Type B pancreatic cell (in vitro differentiated cells): ENCODE measurements at regions not wholly inside any gene's neighbourhood (a gene's known extent, or its start where the extent isn't known, plus 50 kb on each side); places are given as distances from the start of the nearest gene placed in this dataset.

ENCODE experiments used
- DNase-seq: peaks from one replicate; pipeline ENCODE4 v3.0.0; 2021; ENCODE audit warnings: mixed read lengths; ENCODE audit not compliant: unreplicated experiment; ENCODE audit errors: extremely low spot score
- H3K27ac Mint-ChIP-seq: 2 replicates; pipeline ENCODE4 v1.8.0; 2021; ENCODE audit warnings: mild to moderate bottlenecking, mixed read lengths
- H3K27me3 Mint-ChIP-seq: 2 replicates; pipeline ENCODE4 v1.8.0; 2021; ENCODE audit warnings: mixed read lengths
- H3K36me3 Mint-ChIP-seq: 2 replicates; pipeline ENCODE4 v1.8.0; 2021; ENCODE audit warnings: mixed read lengths
- H3K4me1 Mint-ChIP-seq: one replicate; pipeline ENCODE4 v1.8.0; 2021; ENCODE audit warnings: mixed read lengths; ENCODE audit not compliant: unreplicated experiment
- H3K4me3 Mint-ChIP-seq: 2 replicates; pipeline ENCODE4 v1.8.0; 2021; ENCODE audit warnings: mild to moderate bottlenecking, mixed read lengths
- H3K9me3 Mint-ChIP-seq: 2 replicates; pipeline ENCODE4 v1.8.0; 2021; ENCODE audit warnings: mixed read lengths
- TF ChIP-seq, protein P1 (sequence below): fragments of 200-600 bp; sonication (generic); conservative IDR thresholded peaks from 2 replicates; pipeline ENCODE4 v1.5.0; 2021; ENCODE audit warnings: antibody characterized with exemption, mild to moderate bottlenecking

DNA sequence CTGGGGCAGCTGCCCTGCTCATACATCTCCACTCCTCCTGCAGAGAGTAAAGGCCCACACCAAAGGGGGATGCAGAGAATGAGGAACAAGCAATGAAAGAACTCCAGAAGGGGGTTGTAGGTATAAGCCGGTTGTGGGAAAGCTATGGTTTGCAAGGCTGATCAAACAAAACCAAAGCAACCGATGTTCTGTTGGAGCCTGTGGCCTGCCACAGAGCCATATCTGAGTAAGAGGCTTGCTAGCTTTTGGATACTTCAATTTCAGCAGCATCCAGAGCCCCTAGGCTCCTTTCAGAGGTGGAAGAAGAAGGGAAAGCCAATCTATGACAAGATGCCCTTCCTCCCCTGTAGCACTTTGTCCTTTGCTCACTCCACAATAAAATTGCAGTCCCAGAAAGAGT lies 163.2 kb downstream of the RRAGC start:
- H3K9me3 Mint-ChIP-seq = no peaks in the 10 kb centered on the region
- H3K36me3 Mint-ChIP-seq = no peaks in the 10 kb centered on the region
- DNase-seq = no peak
- peaks cover 59% of the 10 kb centered on the region for H3K27me3 Mint-ChIP-seq
- H3K4me3 Mint-ChIP-seq = no peak overlapping the region
- no peak overlapping the region for H3K27ac Mint-ChIP-seq
- no peaks in the 10 kb centered on the region for H3K4me1 Mint-ChIP-seq
- TF ChIP-seq, protein P1, sequence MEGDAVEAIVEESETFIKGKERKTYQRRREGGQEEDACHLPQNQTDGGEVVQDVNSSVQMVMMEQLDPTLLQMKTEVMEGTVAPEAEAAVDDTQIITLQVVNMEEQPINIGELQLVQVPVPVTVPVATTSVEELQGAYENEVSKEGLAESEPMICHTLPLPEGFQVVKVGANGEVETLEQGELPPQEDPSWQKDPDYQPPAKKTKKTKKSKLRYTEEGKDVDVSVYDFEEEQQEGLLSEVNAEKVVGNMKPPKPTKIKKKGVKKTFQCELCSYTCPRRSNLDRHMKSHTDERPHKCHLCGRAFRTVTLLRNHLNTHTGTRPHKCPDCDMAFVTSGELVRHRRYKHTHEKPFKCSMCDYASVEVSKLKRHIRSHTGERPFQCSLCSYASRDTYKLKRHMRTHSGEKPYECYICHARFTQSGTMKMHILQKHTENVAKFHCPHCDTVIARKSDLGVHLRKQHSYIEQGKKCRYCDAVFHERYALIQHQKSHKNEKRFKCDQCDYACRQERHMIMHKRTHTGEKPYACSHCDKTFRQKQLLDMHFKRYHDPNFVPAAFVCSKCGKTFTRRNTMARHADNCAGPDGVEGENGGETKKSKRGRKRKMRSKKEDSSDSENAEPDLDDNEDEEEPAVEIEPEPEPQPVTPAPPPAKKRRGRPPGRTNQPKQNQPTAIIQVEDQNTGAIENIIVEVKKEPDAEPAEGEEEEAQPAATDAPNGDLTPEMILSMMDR = no peak

DNA sequence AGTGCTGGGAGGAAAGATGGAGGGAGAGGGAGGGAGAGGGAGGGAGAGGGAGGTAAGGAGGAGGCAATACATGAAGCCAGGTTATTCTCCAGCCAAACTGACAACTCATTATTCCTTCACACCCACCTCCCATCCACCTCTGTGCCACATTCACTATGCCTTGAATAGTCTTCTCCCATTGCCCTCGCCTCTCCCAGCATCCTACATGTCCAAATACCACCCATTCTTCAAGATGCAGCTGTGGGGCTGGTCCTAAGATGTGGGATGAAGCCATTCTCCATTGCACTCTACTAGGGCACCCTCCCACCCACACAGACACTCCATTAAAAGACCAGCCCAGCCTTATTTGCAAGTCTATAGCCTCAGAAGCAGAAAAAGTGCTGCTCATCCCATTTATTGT lies 165.8 kb downstream of the RRAGC start:
- peaks cover 56% of the 10 kb centered on the region for H3K27me3 Mint-ChIP-seq
- H3K27ac Mint-ChIP-seq = no peak overlapping the region
- no peak overlapping the region for H3K4me3 Mint-ChIP-seq
- TF ChIP-seq, protein P1 = no peak
- H3K9me3 Mint-ChIP-seq = no peaks in the 10 kb centered on the region
- H3K36me3 Mint-ChIP-seq = no peaks in the 10 kb centered on the region
- DNase-seq = no peak
- H3K4me1 Mint-ChIP-seq = no peaks in the 10 kb centered on the region

DNA sequence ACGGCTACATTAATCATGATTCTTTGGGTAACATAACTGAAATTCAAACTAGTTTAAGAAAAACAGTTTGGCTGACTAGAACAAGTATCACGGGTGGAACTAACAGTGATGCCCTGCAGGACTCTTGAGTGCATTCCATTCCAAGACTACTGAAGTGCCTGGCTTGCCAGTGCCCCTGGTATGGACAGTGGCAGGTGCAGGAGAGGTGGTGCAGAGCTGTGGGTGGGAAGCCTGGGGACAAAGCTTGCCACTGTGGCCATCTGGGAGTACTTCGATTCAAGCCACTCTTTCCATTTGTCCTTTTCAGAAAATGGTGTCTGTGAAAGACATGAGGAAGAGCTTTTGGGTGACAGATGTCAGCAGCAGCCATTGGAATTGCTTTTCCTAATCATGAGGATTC lies 166.5 kb downstream of the RRAGC start:
- TF ChIP-seq, protein P1 = no peak
- DNase-seq = no peak
- Mint-ChIP-seq H3K27ac (no peak overlapping the region), H3K36me3 (no peaks in the 10 kb centered on the region), H3K4me3 (no peak overlapping the region), H3K27me3 (peaks cover 61% of the 10 kb centered on the region), H3K4me1 (no peaks in the 10 kb centered on the region), H3K9me3 (no peaks in the 10 kb centered on the region)

DNA sequence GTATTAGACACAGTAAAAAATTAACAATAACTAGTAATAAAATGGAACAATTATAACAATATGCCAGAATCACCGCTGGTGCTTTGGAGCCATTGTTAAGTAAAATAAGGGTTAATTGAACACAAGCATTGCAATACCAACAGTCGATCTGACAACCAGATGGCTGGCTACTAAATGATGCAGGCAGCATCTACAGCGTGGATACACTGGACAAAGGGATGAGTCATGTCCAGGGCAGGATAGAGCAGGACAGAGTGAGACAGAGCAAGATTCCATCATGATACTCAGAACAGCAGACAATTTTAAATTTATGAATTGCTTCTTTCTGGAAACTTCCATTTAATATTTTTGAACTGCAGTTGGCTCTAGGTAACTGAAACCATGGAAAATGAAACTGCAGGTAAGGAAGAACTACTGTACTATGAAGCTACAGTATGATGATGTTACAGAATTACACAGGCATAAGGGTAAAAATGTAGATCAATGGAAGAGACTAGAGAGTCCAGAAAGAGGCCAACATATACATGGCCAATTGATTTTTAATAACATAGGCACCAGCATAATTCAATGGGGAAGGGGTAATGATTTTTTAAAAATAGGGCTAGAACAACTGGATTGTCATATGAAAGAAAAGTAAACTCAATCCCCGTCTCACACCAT lies 168.7 kb downstream of the RRAGC start:
- Mint-ChIP-seq H3K9me3 (no peaks in the 10 kb centered on the region), H3K36me3 (no peaks in the 10 kb centered on the region), H3K27ac (no peak overlapping the region), H3K4me3 (no peak overlapping the region), H3K4me1 (no peaks in the 10 kb centered on the region), H3K27me3 (peaks cover 75% of the 10 kb centered on the region)
- no peak for DNase-seq
- TF ChIP-seq, protein P1 = no peak

DNA sequence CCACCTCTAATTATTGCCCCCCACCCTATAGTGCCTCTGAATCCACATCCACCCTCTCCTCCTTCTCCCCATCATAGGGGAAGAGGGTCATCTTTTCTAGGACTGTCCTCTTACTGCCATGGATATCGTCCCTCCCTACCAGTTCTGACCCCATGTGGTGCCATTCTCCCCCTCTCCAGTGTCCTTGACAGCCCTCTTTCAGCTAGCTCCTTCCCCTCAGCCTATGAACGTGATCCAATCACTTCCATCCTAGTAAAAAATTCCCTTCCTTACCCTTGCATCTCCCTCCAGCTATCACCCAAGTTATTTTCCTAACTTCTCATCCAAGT lies 172.7 kb downstream of the RRAGC start:
- no peak for DNase-seq
- Mint-ChIP-seq H3K4me1 (no peaks in the 10 kb centered on the region), H3K27me3 (peaks cover 54% of the 10 kb centered on the region), H3K9me3 (no peaks in the 10 kb centered on the region), H3K4me3 (no peak overlapping the region), H3K36me3 (no peaks in the 10 kb centered on the region), H3K27ac (no peak overlapping the region)
- TF ChIP-seq, protein P1 = no peak
